ENCODE measurements at regions not wholly inside any gene's neighbourhood (a gene's known extent, or its start where the extent isn't known, plus 50 kb on each side); places are given as distances from the start of the nearest gene placed in this dataset.

- TF ChIP-seq CTCF (IDR thresholded peaks at IDR 0.05) (no peak), EP300 (IDR thresholded peaks at IDR 0.05) (no peak), POLR2A (IDR thresholded peaks at IDR 0.05) (no peak)
- H3K4me3 ChIP-seq: no peak overlapping the region
- H3K27ac ChIP-seq: no peak overlapping the region
- H3K27me3 ChIP-seq: no peaks in the 10 kb centered on the region
- no peaks in the 10 kb centered on the region for H3K9me3 ChIP-seq
- no peak for DNase-seq
- H3K36me3 ChIP-seq: no peaks in the 10 kb centered on the region
- H3K4me1 ChIP-seq (ENCODE audit: insufficient read depth): no peaks in the 10 kb centered on the region
- intact Hi-C loops (cut with DNase I): no loop called here
- 46 to 59% (median 55%) methylated on average over 1 of the region's 1 CpG for WGBS, 3 donors
Measured at GRCh38 chr2:82289446-82289845, 1984.9 kb upstream of the LRRTM1 start.

GRCh38 chr2:82283075-82283474, 1978.5 kb upstream of the LRRTM1 start:
- Histone ChIP-seq H3K36me3 (no peaks in the 10 kb centered on the region), H3K9me3 (no peaks in the 10 kb centered on the region), H3K4me3 (no peak overlapping the region), H3K4me1 (ENCODE audit: insufficient read depth) (no peaks in the 10 kb centered on the region), H3K27me3 (no peaks in the 10 kb centered on the region), H3K27ac (no peak overlapping the region)
- TF ChIP-seq POLR2A (IDR thresholded peaks at IDR 0.05): no peak
- no peak for TF ChIP-seq EP300 (IDR thresholded peaks at IDR 0.05)
- no peak for TF ChIP-seq CTCF (IDR thresholded peaks at IDR 0.05)
- intact Hi-C loops (cut with DNase I): no loop called here
- DNase-seq: no peak
- 75 to 80% (median 80%) methylated on average over 2 of the region's 2 CpGs for WGBS, 3 donors

DNA sequence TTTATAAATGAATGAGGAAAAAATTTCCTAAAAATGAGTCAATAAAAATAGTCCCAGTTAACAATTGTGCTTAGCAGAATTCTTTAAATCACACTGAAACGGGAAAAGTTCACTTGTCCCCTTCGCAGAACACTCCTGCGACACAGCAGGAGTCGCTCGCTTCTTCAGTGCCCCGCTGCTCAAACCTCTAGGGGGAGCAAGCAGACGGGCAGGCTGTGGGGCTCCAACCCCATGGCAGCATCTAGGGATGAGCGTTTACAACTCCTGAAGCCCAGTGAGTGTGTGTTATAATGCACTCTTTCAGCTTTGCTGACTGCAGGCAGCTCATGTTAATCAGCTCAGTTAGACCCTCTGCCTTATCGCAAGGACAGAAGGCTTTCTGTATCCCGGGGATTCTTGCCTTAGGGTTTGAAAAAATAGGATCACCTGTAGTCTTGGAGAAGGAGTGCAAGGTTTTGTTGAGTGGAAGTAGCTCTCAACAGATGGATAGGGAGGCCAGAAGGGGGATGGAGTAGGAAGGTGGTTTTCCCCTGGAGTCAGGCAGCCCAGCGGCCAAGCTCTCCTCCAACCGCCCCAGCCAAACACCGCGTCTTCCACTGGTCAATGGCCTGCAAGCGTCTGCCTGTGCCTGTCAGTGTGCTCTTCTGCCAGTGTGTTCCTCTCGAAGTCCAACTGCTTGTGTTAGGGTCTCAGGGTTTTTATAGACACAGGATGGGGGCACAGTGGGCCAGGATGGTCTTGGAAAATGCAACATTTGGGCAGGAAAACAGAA, 1977.7 kb upstream of the LRRTM1 start:
- 78 to 83% (median 79%) methylated on average over 16 of the region's 16 CpGs for WGBS, 3 donors
- intact Hi-C loops (cut with DNase I): no loop called here
- Histone ChIP-seq H3K27ac (no peak overlapping the region), H3K9me3 (no peaks in the 10 kb centered on the region), H3K36me3 (no peaks in the 10 kb centered on the region), H3K4me3 (no peak overlapping the region), H3K27me3 (no peaks in the 10 kb centered on the region), H3K4me1 (ENCODE audit: insufficient read depth) (no peaks in the 10 kb centered on the region)
- DNase-seq: no peak
- TF ChIP-seq POLR2A (IDR thresholded peaks at IDR 0.05) (no peak), EP300 (IDR thresholded peaks at IDR 0.05) (no peak), CTCF (IDR thresholded peaks at IDR 0.05) (no peak)

GRCh38 chr2:82279367-82279766, 1974.8 kb upstream of the LRRTM1 start:
- Histone ChIP-seq H3K27ac (no peak overlapping the region), H3K4me3 (no peak overlapping the region), H3K36me3 (no peaks in the 10 kb centered on the region), H3K9me3 (no peaks in the 10 kb centered on the region), H3K27me3 (no peaks in the 10 kb centered on the region), H3K4me1 (ENCODE audit: insufficient read depth) (no peaks in the 10 kb centered on the region)
- no peak for TF ChIP-seq POLR2A (IDR thresholded peaks at IDR 0.05)
- no peak for TF ChIP-seq CTCF (IDR thresholded peaks at IDR 0.05)
- no peak for TF ChIP-seq EP300 (IDR thresholded peaks at IDR 0.05)
- no peak for DNase-seq
- WGBS, 3 donors: 68 to 74% (median 73%) methylated on average over 1 of the region's 1 CpG
- intact Hi-C loops (cut with DNase I): no loop called here

Measured in ovary (tissue), 7 donors.